Fibroblast of lung (primary cell): ENCODE measurements at regions not wholly inside any gene's neighbourhood (a gene's known extent, or its start where the extent isn't known, plus 50 kb on each side); places are given as distances from the start of the nearest gene placed in this dataset.

ENCODE experiments used
- EZH2 ChIP-seq: IDR thresholded peaks from 2 replicates; pipeline ENCODE4 v1.5.1; 2012; ENCODE audit warnings: low read length, control low read depth, mild to moderate bottlenecking; ENCODE audit errors: missing control alignments
- TF ChIP-seq, protein P1 (sequence below), 2 donors: IDR thresholded peaks in 1 of 2; conservative IDR thresholded peaks in 1 of 2; 1 replicate in 1 of 2; 2 replicates in 1 of 2; pipeline ENCODE4 v1.5.1; 2011 to 2012; ENCODE audit warnings: low read length in 2 of 2, control low read depth in 1 of 2, inconsistent platforms in 1 of 2, low read depth in 1 of 2, mild to moderate bottlenecking in 1 of 2

DNA sequence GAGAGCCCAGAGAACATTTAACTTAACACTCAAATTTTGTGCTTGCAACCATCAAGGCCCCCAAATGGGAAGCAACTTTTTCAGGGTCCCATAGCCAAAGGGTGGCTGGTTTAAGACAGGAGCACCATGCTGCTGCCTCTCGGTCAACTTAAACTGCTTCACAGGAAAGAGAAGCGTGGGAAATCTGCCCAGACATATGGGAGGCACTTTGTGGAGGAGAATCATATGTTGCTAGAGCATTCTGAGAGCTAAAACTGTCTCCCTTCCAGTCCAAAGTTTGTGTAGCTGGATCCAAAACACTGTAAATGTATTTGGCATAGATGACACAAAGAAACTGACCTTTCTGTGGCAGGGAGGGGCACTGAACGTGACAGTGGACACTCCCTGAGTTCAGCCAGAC, 305.9 kb upstream of the RORA start:
- no peak for TF ChIP-seq EZH2
- TF ChIP-seq, protein P1, sequence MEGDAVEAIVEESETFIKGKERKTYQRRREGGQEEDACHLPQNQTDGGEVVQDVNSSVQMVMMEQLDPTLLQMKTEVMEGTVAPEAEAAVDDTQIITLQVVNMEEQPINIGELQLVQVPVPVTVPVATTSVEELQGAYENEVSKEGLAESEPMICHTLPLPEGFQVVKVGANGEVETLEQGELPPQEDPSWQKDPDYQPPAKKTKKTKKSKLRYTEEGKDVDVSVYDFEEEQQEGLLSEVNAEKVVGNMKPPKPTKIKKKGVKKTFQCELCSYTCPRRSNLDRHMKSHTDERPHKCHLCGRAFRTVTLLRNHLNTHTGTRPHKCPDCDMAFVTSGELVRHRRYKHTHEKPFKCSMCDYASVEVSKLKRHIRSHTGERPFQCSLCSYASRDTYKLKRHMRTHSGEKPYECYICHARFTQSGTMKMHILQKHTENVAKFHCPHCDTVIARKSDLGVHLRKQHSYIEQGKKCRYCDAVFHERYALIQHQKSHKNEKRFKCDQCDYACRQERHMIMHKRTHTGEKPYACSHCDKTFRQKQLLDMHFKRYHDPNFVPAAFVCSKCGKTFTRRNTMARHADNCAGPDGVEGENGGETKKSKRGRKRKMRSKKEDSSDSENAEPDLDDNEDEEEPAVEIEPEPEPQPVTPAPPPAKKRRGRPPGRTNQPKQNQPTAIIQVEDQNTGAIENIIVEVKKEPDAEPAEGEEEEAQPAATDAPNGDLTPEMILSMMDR (conservative IDR thresholded peaks at IDR 0.05 in 1 of 2, IDR thresholded peaks at IDR 0.05 in 1 of 2; ENCODE audit: low read depth in 1 of 2, low read length in 2 of 2), result no peak
